K562 (cell line): ENCODE measurements at regions not wholly inside any gene's neighbourhood (a gene's known extent, or its start where the extent isn't known, plus 50 kb on each side); places are given as distances from the start of the nearest gene placed in this dataset.
A peak's percentile ranks its signal among the peaks of the same experiment; 100 is the strongest.

Experiments
- ATAC-seq: fragments of 200-7000 bp; cut with Tn5 transposase; 3 replicates; pipeline ENCODE4 v1.9.1; 2020; ENCODE audit warnings: moderate library complexity
- BruUV-seq: library from RNA; stranded (reverse); fragments of 400-500 nt; replicated peaks from 2 replicates; lab custom pipeline; 2021; lab: Mats Ljungman, UMichigan
- CTCF ChIA-PET: fragments of 300-600 bp; formaldehyde crosslinking; extraction: SDS; loops from one replicate; lab custom pipeline; 2021; ENCODE audit warnings: low intra/inter-chr PET ratio; lab: Yijun Ruan, JAX
- POLR2A ChIA-PET: fragments of 300-600, 350-650 bp; sonication (Branson Sonifier 250); formaldehyde crosslinking; extraction: SDS; loops from one replicate; lab custom pipeline; 2021; ENCODE audit warnings: antibody characterized with exemption, inconsistent platforms; lab: Yijun Ruan, JAX
- DNase-seq, 4 experiments: peaks; one replicate each; pipeline versions ENCODE4 v3.0.0 to v3.0.0-alpha.2; 2011 to 2018; ENCODE audit warnings: low spot score in 3 of 4, mixed read lengths in 3 of 4; ENCODE audit errors: extremely low read depth in 1 of 4
- FAIRE-seq: peaks from 2 replicates; lab custom pipeline; 2011; peaks lifted over from hg19 to GRCh38; lab: Jason Lieb, UNC
- H2AFZ ChIP-seq: 2 replicates; pipeline ENCODE4 v1.6.0; 2011; ENCODE audit warnings: low read depth, low read length, control low read depth, inconsistent platforms
- H3K27ac ChIP-seq: fragments of 200-600 bp; 3 replicates; pipeline ENCODE4 v1.8.0; 2011; ENCODE audit warnings: low read depth, mild to moderate bottlenecking, control low read depth, inconsistent platforms, low read length, moderate library complexity, mixed read lengths; ENCODE audit errors: extremely low read depth
- H3K27me3 ChIP-seq, 2 experiments: fragments of 300-600 bp in 1 of 2; 2 replicates in 1 of 2; 3 replicates in 1 of 2; pipeline versions ENCODE4 v1.6.0 to v1.8.0; 2011; ENCODE audit warnings: inconsistent platforms in 2 of 2, low read length in 2 of 2, mild to moderate bottlenecking in 1 of 2, mixed read lengths in 1 of 2, moderate library complexity in 1 of 2; ENCODE audit not compliant: control insufficient read depth in 2 of 2, insufficient read depth in 2 of 2
- H3K36me3 ChIP-seq: fragments of 300-600 bp; 3 replicates; pipeline ENCODE4 v1.8.0; 2011; ENCODE audit warnings: mild to moderate bottlenecking, low read length, inconsistent platforms; ENCODE audit not compliant: control insufficient read depth, insufficient read depth
- H3K4me1 ChIP-seq, 2 experiments: fragments of 200-600 bp in 1 of 2; replicated peaks in 1 of 2; 2 replicates in 1 of 2; 3 replicates in 1 of 2; pipeline versions ENCODE4 v1.5.1 to v1.8.0; 2011; ENCODE audit warnings: inconsistent platforms in 2 of 2, low read length in 2 of 2, mild to moderate bottlenecking in 1 of 2, mixed read lengths in 1 of 2, moderate library complexity in 1 of 2; ENCODE audit not compliant: control insufficient read depth in 2 of 2, insufficient read depth in 2 of 2
- H3K4me2 ChIP-seq: 2 replicates; pipeline ENCODE4 v1.6.1; 2011; ENCODE audit warnings: low read length, control low read depth, inconsistent platforms, mixed read lengths; ENCODE audit not compliant: insufficient read depth
- H3K4me3 ChIP-seq: fragments of 200-600 bp; sonication (generic), shearing (Covaris generic); 2 replicates; pipeline ENCODE4 v1.5.1; 2016; ENCODE audit warnings: control low read depth, inconsistent platforms
- H3K79me2 ChIP-seq: fragments of 200-600 bp; 3 replicates; pipeline ENCODE4 v1.8.0; 2011; ENCODE audit warnings: low read length, inconsistent platforms; ENCODE audit not compliant: control insufficient read depth, insufficient read depth
- H3K9ac ChIP-seq, 2 experiments: 2 replicates each; pipeline versions ENCODE4 v1.6.0 to v1.6.1; 2011; ENCODE audit warnings: low read depth in 2 of 2, low read length in 2 of 2, control low read depth in 1 of 2, inconsistent platforms in 1 of 2, mild to moderate bottlenecking in 1 of 2, mixed read lengths in 1 of 2; ENCODE audit not compliant: insufficient read depth in 1 of 2
- H3K9me1 ChIP-seq: one replicate; pipeline ENCODE4 v1.6.0; 2011; ENCODE audit warnings: inconsistent platforms, mild to moderate bottlenecking, low read length, moderate library complexity; ENCODE audit not compliant: control insufficient read depth, insufficient read depth
- H3K9me3 ChIP-seq: replicated peaks from 2 replicates; pipeline ENCODE4 v1.5.1; 2011; ENCODE audit warnings: low read depth, low read length, inconsistent platforms; ENCODE audit not compliant: control insufficient read depth, insufficient read depth
- H4K20me1 ChIP-seq: replicated peaks from 2 replicates; pipeline ENCODE4 v1.6.1; 2011; ENCODE audit warnings: low read length, inconsistent platforms, mixed read lengths; ENCODE audit not compliant: control insufficient read depth, insufficient read depth
- BRD4 ChIP-seq: fragments of 200-600 bp; sonication (generic); IDR thresholded peaks from 2 replicates; pipeline ENCODE4 v1.6.1; 2017; ENCODE audit warnings: inconsistent platforms
- CBX1 ChIP-seq: sonication (generic); IDR thresholded peaks from 2 replicates; pipeline ENCODE4 v1.6.1; 2016; ENCODE audit warnings: antibody characterized with exemption, low read depth, mild to moderate bottlenecking
- CHAMP1 ChIP-seq: fragments of 450-650 bp; IDR thresholded peaks from 2 replicates; pipeline ENCODE4 v1.6.1; 2016; ENCODE audit warnings: mild to moderate bottlenecking
- FIP1L1 ChIP-seq: fragments of 200-400 bp; formaldehyde crosslinking; IDR thresholded peaks from 2 replicates; pipeline ENCODE4 v1.6.1; 2018; ENCODE audit warnings: mild to moderate bottlenecking, low read depth, low read length; ENCODE audit not compliant: poor library complexity, severe bottlenecking
- FOS ChIP-seq: IDR thresholded peaks from 3 replicates; pipeline ENCODE4 v1.6.1; 2011; ENCODE audit not compliant: insufficient read length; ENCODE audit errors: extremely low read depth
- JUN ChIP-seq, 2 experiments: sonication (generic) in 1 of 2; formaldehyde crosslinking in 1 of 2; IDR thresholded peaks; 2 replicates each; pipeline versions ENCODE4 v1.6.1 to v1.8.0; 2012 to 2022; ENCODE audit warnings: borderline replicate concordance in 2 of 2, mild to moderate bottlenecking in 2 of 2, improper control_type of control experiment in 1 of 2, low read depth in 1 of 2, low read length in 1 of 2, missing genetic modification reagents in 1 of 2
- LCOR ChIP-seq: sonication (generic); formaldehyde crosslinking; IDR thresholded peaks from 2 replicates; pipeline ENCODE4 v1.8.0; 2022; ENCODE audit warnings: mild to moderate bottlenecking, missing genetic modification reagents
- NFIC ChIP-seq: fragments of 450-650 bp; IDR thresholded peaks from 2 replicates; pipeline ENCODE4 v1.6.1; 2017; ENCODE audit warnings: mild to moderate bottlenecking, inconsistent platforms
- SIRT6 ChIP-seq: IDR thresholded peaks from one replicate; pipeline ENCODE4 v1.6.1; 2012; ENCODE audit warnings: low read depth, mild to moderate bottlenecking, control low read depth, inconsistent platforms, low read length, moderate library complexity
- STAT6 ChIP-seq: sonication (generic); formaldehyde crosslinking; IDR thresholded peaks from 2 replicates; pipeline ENCODE4 v1.8.1; 2023; ENCODE audit warnings: mild to moderate bottlenecking, missing genetic modification reagents
- ZNF274 ChIP-seq: IDR thresholded peaks from 2 replicates; pipeline ENCODE4 v1.6.1; 2011; ENCODE audit warnings: low read depth, mild to moderate bottlenecking, low read length, moderate library complexity, borderline replicate concordance
- WGBS: fragments of 100-300 bp; shearing (Covaris generic); methylation state at CpG from one replicate; pipeline ENCODE4 v1.1.6; 2016; ENCODE audit warnings: low coverage, mixed read lengths; ENCODE audit not compliant: insufficient coverage; ENCODE audit errors: missing lambda C conversion rate; 5-methylcytosine and 5-hydroxymethylcytosine counted together
- in situ Hi-C: fragments of 300-500 bp; cut with MboI; formaldehyde crosslinking; loops from 4 replicates; pipeline ENCODE4 v1.15.0; 2018; ENCODE audit warnings: inconsistent platforms, mixed read lengths
- intact Hi-C: fragments of 100-400 bp; cut with micrococcal nuclease; formaldehyde crosslinking; loops from 2 replicates; pipeline ENCODE4 v1.14.2; 2022

- TF ChIP-seq CHAMP1, result no peak
- TF ChIP-seq FIP1L1, result no peak
- TF ChIP-seq CBX1, result no peak
- no peak for TF ChIP-seq BRD4
- TF ChIP-seq JUN (IDR thresholded peaks at IDR 0.05; ENCODE audit: borderline replicate concordance, low read depth, low read length), result no peak
- no peak for TF ChIP-seq JUN (CRISPR knock-in tag; IDR thresholded peaks at IDR 0.05; ENCODE audit: borderline replicate concordance)
- no peak for TF ChIP-seq LCOR
- TF ChIP-seq FOS, result no peak
These were observed 478.0 kb downstream of the BRINP1 start (continued) for GRCh38 chr9:118891213-118891612.

- H3K9ac ChIP-seq, result no peak overlapping the region
- H3K79me2 ChIP-seq, result no peaks in the 10 kb centered on the region
- FAIRE-seq (no peak), DNase-seq (peak in 1 of 4 experiments; percentile 1), ATAC-seq (no peak)
- H4K20me1 ChIP-seq, result no peaks in the 10 kb centered on the region
- no peak overlapping the region for H2AFZ ChIP-seq
- no peak overlapping the region for H3K4me2 ChIP-seq
- WGBS, result 5% methylated on average over 4 of the region's 4 CpGs
- intact Hi-C loops (no loop called here), in situ Hi-C loops (no loop called here)
- CTCF ChIA-PET, result no interaction called here
- no peaks in the 10 kb centered on the region for H3K36me3 ChIP-seq
- BruUV-seq, result no TSS peak
- H3K4me3 ChIP-seq, result no peak overlapping the region
- TF ChIP-seq NFIC, result peak; percentile 32; the same call in 1 of the 2 replicates
- TF ChIP-seq ZNF274, result no peak
- no peak for TF ChIP-seq STAT6 (CRISPR knock-in tag)
- no peak for TF ChIP-seq SIRT6
- TF ChIP-seq, all 486 proteins: peak for 1
- H3K27me3 ChIP-seq, result no peaks in the 10 kb centered on the region
- H3K9me1 ChIP-seq, result no peaks in the 10 kb centered on the region
- H3K4me1 ChIP-seq, result no peaks in the 10 kb centered on the region
- POLR2A ChIA-PET, result no interaction called here
- H3K27ac ChIP-seq, result no peak overlapping the region
- no peaks in the 10 kb centered on the region for H3K9me3 ChIP-seq
These were observed 472.8 kb downstream of the BRINP1 start for GRCh38 chr9:118896324-118897000.
